Activated effector memory CD4-positive, alpha-beta T cell treated with Interleukin-2 at 50 U/mL for 16 hours (primary cell): ENCODE measurements at regions not wholly inside any gene's neighbourhood (a gene's known extent, or its start where the extent isn't known, plus 50 kb on each side); places are given as distances from the start of the nearest gene placed in this dataset.

ENCODE experiments used
- DNase-seq: peaks from one replicate; pipeline ENCODE4 v3.0.0-alpha.2; 2020

- no peak for DNase-seq
Measured at GRCh38 chr15:31557899-31558298, 231.3 kb downstream of the KLF13 start.

GRCh38 chr15:31558840-31559239 lies 232.2 kb downstream of the KLF13 start:
- no peak for DNase-seq

GRCh38 chr15:31559786-31560185 lies 233.2 kb downstream of the KLF13 start:
- DNase-seq: no peak

- no peak for DNase-seq
Measured at GRCh38 chr15:31560643-31561042, 234.0 kb downstream of the KLF13 start.

GRCh38 chr15:31561156-31561555 lies 234.5 kb downstream of the KLF13 start:
- DNase-seq: no peak

- DNase-seq: no peak
Measured at GRCh38 chr15:31563001-31563400, 236.4 kb downstream of the KLF13 start.

GRCh38 chr15:31563421-31563820 lies 236.8 kb downstream of the KLF13 start:
- no peak for DNase-seq

GRCh38 chr15:31567861-31568260 lies 241.2 kb downstream of the KLF13 start:
- DNase-seq: no peak

- DNase-seq: no peak
Measured at GRCh38 chr15:31569836-31570235, 243.2 kb downstream of the KLF13 start.

GRCh38 chr15:31570591-31570990 lies 244.0 kb downstream of the KLF13 start:
- DNase-seq: no peak

- DNase-seq: no peak
Measured at GRCh38 chr15:31571676-31572075, 245.0 kb downstream of the KLF13 start.

- no peak for DNase-seq
Measured at GRCh38 chr15:31573759-31574158, 247.1 kb downstream of the KLF13 start.

GRCh38 chr15:31574766-31575165 lies 248.1 kb downstream of the KLF13 start:
- DNase-seq: no peak

- no peak for DNase-seq
Measured at GRCh38 chr15:31577108-31577507, 250.5 kb downstream of the KLF13 start.

GRCh38 chr15:31579282-31579681 lies 252.6 kb downstream of the KLF13 start:
- no peak for DNase-seq

GRCh38 chr15:31579976-31580375 lies 253.3 kb downstream of the KLF13 start:
- DNase-seq: no peak

- no peak for DNase-seq
Measured at GRCh38 chr15:31584195-31584594, 257.6 kb downstream of the KLF13 start.

GRCh38 chr15:31585240-31585639 lies 258.6 kb downstream of the KLF13 start:
- no peak for DNase-seq

GRCh38 chr15:31586841-31587240 lies 260.2 kb downstream of the KLF13 start:
- DNase-seq: no peak

- DNase-seq: no peak
Measured at GRCh38 chr15:31587583-31587982, 260.9 kb downstream of the KLF13 start.

- DNase-seq: no peak
Measured at GRCh38 chr15:31590609-31591008, 264.0 kb downstream of the KLF13 start.

- DNase-seq: no peak
Measured at GRCh38 chr15:31591908-31592307, 265.3 kb downstream of the KLF13 start.

- DNase-seq: no peak
Measured at GRCh38 chr15:31597466-31597865, 270.8 kb downstream of the KLF13 start.

- no peak for DNase-seq
Measured at GRCh38 chr15:31598620-31599019, 272.0 kb downstream of the KLF13 start.

- no peak for DNase-seq
Measured at GRCh38 chr15:31605467-31605931, 278.9 kb downstream of the KLF13 start.

- DNase-seq: no peak
Measured at GRCh38 chr15:31606194-31606669, 279.6 kb downstream of the KLF13 start.
